T-cell (primary cell): ENCODE measurements at regions not wholly inside any gene's neighbourhood (a gene's known extent, or its start where the extent isn't known, plus 50 kb on each side); places are given as distances from the start of the nearest gene placed in this dataset.

ENCODE experiments used
- ATAC-seq, 4 experiments: fragments of 200-7000 bp in 3 of 4; fragments of 150-1000 bp in 1 of 4; cut with Tn5 transposase; replicated peaks in 1 of 4; 1 replicate in 3 of 4; 2 replicates in 1 of 4; pipeline ENCODE4 v1.10.0; 2021; ENCODE audit warnings: moderate library complexity in 3 of 4, mild to moderate bottlenecking in 2 of 4, moderate number of reproducible peaks in 1 of 4
- CTCF ChIA-PET, 2 donors: fragments of 300-600 bp; sonication (Branson Sonifier 250); formaldehyde crosslinking; loops; one replicate each; lab custom pipeline; 2022; ENCODE audit warnings: antibody characterized with exemption in 2 of 2; lab: Charles Lee
- POLR2A ChIA-PET, 2 donors: fragments of 300-600 bp; sonication (Branson Sonifier 250); formaldehyde crosslinking; loops; one replicate each; lab custom pipeline; 2022; ENCODE audit warnings: antibody characterized with exemption in 2 of 2; lab: Charles Lee
- DNase-seq, 35 experiments: peaks; one replicate each; pipeline versions ENCODE4 v3.0.0 to v3.0.0-alpha.2; 2013 to 2023
- H3K27ac ChIP-seq: one replicate; pipeline ENCODE4 v1.5.1; 2013; ENCODE audit warnings: low read length
- H3K27me3 ChIP-seq, 2 experiments: replicated peaks in 1 of 2; 1 replicate in 1 of 2; 2 replicates in 1 of 2; pipeline versions ENCODE4 v1.6.1 to v1.7.0; 2013; ENCODE audit warnings: low read length in 1 of 2, mixed read lengths in 1 of 2; ENCODE audit not compliant: control insufficient read depth in 2 of 2, insufficient read depth in 2 of 2; ENCODE audit errors: extremely low read depth in 1 of 2
- H3K36me3 ChIP-seq, 2 donors: 1 replicate in 1 of 2; 2 replicates in 1 of 2; pipeline versions ENCODE4 v1.6.1 to v1.7.0; 2013; ENCODE audit warnings: low read length in 1 of 2; ENCODE audit not compliant: control insufficient read depth in 2 of 2, insufficient read depth in 1 of 2; ENCODE audit errors: extremely low read depth in 1 of 2
- H3K4me1 ChIP-seq, 2 experiments: 1 replicate in 1 of 2; 2 replicates in 1 of 2; pipeline versions ENCODE4 v1.6.1 to v1.7.0; 2013; ENCODE audit warnings: low read length in 2 of 2, mixed read lengths in 1 of 2; ENCODE audit not compliant: insufficient read depth in 2 of 2, control insufficient read depth in 1 of 2; ENCODE audit errors: extremely low read depth in 1 of 2
- H3K4me3 ChIP-seq, 2 donors: 1 replicate in 1 of 2; 2 replicates in 1 of 2; pipeline versions ENCODE4 v1.5.1 to v1.7.0; 2013; ENCODE audit warnings: mild to moderate bottlenecking in 2 of 2, low read length in 1 of 2, moderate library complexity in 1 of 2; ENCODE audit not compliant: control insufficient read depth in 1 of 2; ENCODE audit errors: extremely low read depth in 1 of 2
- H3K9me3 ChIP-seq: 2 replicates; pipeline ENCODE4 v1.7.0; 2013
- H3K27ac Mint-ChIP-seq, 2 donors: one replicate each; pipeline ENCODE4 v1.8.0; 2020 to 2021; ENCODE audit warnings: mild to moderate bottlenecking in 2 of 2, mixed read lengths in 2 of 2
- H3K27me3 Mint-ChIP-seq, 2 donors: one replicate each; pipeline ENCODE4 v1.8.0; 2021 to 2022; ENCODE audit warnings: mixed read lengths in 2 of 2
- H3K36me3 Mint-ChIP-seq: one replicate; pipeline ENCODE4 v1.8.0; 2021; ENCODE audit warnings: mixed read lengths
- H3K4me1 Mint-ChIP-seq, 3 donors: one replicate each; pipeline ENCODE4 v1.8.0; 2020 to 2022; ENCODE audit warnings: mixed read lengths in 3 of 3, mild to moderate bottlenecking in 1 of 3
- H3K4me3 Mint-ChIP-seq, 3 donors: one replicate each; pipeline ENCODE4 v1.8.0; 2020 to 2022; ENCODE audit warnings: mild to moderate bottlenecking in 3 of 3, mixed read lengths in 3 of 3, moderate library complexity in 3 of 3
- H3K9me3 Mint-ChIP-seq, 3 donors: one replicate each; pipeline ENCODE4 v1.8.0; 2020 to 2022; ENCODE audit warnings: mixed read lengths in 3 of 3
- WGBS: methylation state at CpG from one replicate; pipeline ENCODE4 v1.1.5; 2013; ENCODE audit warnings: missing lambda C conversion rate; ENCODE audit not compliant: insufficient coverage; 5-methylcytosine and 5-hydroxymethylcytosine counted together

- H3K4me1 ChIP-seq = no peaks in the 10 kb centered on the region
- H3K4me3 ChIP-seq = no peak overlapping the region
- DNase-seq = no peak
- H3K36me3 Mint-ChIP-seq = no peaks in the 10 kb centered on the region
- H3K27me3 Mint-ChIP-seq = no peaks in the 10 kb centered on the region
- no peak overlapping the region for H3K4me3 Mint-ChIP-seq
- H3K27ac Mint-ChIP-seq = no peak overlapping the region
- H3K9me3 Mint-ChIP-seq = peaks cover 17 to 33% (median 23%) of the 10 kb centered on the region in 3 donors
- no peaks in the 10 kb centered on the region for H3K27me3 ChIP-seq
- WGBS = no CpG with 5 or more reads among the region's 2 CpGs
- no peaks in the 10 kb centered on the region for H3K36me3 ChIP-seq
- no peak overlapping the region for H3K27ac ChIP-seq
- H3K4me1 Mint-ChIP-seq = no peaks in the 10 kb centered on the region
- POLR2A ChIA-PET = no interaction called here
- CTCF ChIA-PET = no interaction called here
- ATAC-seq = no peak
- no peaks in the 10 kb centered on the region for H3K9me3 ChIP-seq
These were observed 293.0 kb upstream of the CDH2 start for GRCh38 chr18:28469946-28470345.

GRCh38 chr18:28468901-28469300 lies 292.0 kb upstream of the CDH2 start:
- no peak overlapping the region for H3K4me3 Mint-ChIP-seq
- no peak for DNase-seq
- Histone ChIP-seq H3K4me3 (no peak overlapping the region), H3K27ac (no peak overlapping the region), H3K4me1 (no peaks in the 10 kb centered on the region), H3K27me3 (no peaks in the 10 kb centered on the region), H3K36me3 (no peaks in the 10 kb centered on the region), H3K9me3 (no peaks in the 10 kb centered on the region)
- no peak for ATAC-seq
- no peaks in the 10 kb centered on the region for H3K27me3 Mint-ChIP-seq
- no CpG with 5 or more reads among the region's 1 CpG for WGBS
- no peak overlapping the region for H3K27ac Mint-ChIP-seq
- no peaks in the 10 kb centered on the region for H3K36me3 Mint-ChIP-seq
- H3K9me3 Mint-ChIP-seq = peaks cover 17 to 28% (median 18%) of the 10 kb centered on the region in 3 donors
- ChIA-PET CTCF (interaction anchor here in 1 of 2 donors (0.7 kb wide), 1 partner anchor 40 kb away, joined by 3 read pairs; no protein-coding TSS in a partner anchor), POLR2A (interaction anchor here in 1 of 2 donors (0.6 kb wide), 1 partner anchor 16 kb away, joined by 5 read pairs; no protein-coding TSS in a partner anchor)
- H3K4me1 Mint-ChIP-seq = no peaks in the 10 kb centered on the region

GRCh38 chr18:28466204-28466603 lies 289.3 kb upstream of the CDH2 start:
- Mint-ChIP-seq H3K27me3 (no peaks in the 10 kb centered on the region), H3K4me3 (no peak overlapping the region), H3K4me1 (no peaks in the 10 kb centered on the region), H3K9me3 (peaks cover 12 to 22% (median 17%) of the 10 kb centered on the region in 3 donors), H3K27ac (no peak overlapping the region), H3K36me3 (no peaks in the 10 kb centered on the region)
- Histone ChIP-seq H3K9me3 (no peaks in the 10 kb centered on the region), H3K36me3 (no peaks in the 10 kb centered on the region), H3K4me3 (no peak overlapping the region), H3K4me1 (no peaks in the 10 kb centered on the region), H3K27me3 (no peaks in the 10 kb centered on the region), H3K27ac (no peak overlapping the region)
- WGBS = no CpG with 5 or more reads among the region's 2 CpGs
- CTCF ChIA-PET = no interaction called here
- ATAC-seq (no peak), DNase-seq (no peak)
- POLR2A ChIA-PET = no interaction called here

- H3K4me3 Mint-ChIP-seq = no peak overlapping the region
- DNase-seq = no peak
- POLR2A ChIA-PET = no interaction called here
These were observed 282.7 kb upstream of the CDH2 start for GRCh38 chr18:28459587-28459986.

GRCh38 chr18:28458751-28459150 lies 281.8 kb upstream of the CDH2 start:
- ATAC-seq (no peak), DNase-seq (no peak)
- ChIA-PET POLR2A (no interaction called here), CTCF (no interaction called here)
- no peak overlapping the region for H3K4me3 Mint-ChIP-seq
- no peaks in the 10 kb centered on the region for H3K4me1 Mint-ChIP-seq
- Histone ChIP-seq H3K36me3 (no peaks in the 10 kb centered on the region), H3K9me3 (no peaks in the 10 kb centered on the region), H3K4me3 (no peak overlapping the region), H3K27ac (no peak overlapping the region), H3K27me3 (no peaks in the 10 kb centered on the region), H3K4me1 (no peaks in the 10 kb centered on the region)
- H3K9me3 Mint-ChIP-seq = peaks cover 9 to 16% (median 11%) of the 10 kb centered on the region in 3 donors
- no peaks in the 10 kb centered on the region for H3K36me3 Mint-ChIP-seq
- no peak overlapping the region for H3K27ac Mint-ChIP-seq
- no peaks in the 10 kb centered on the region for H3K27me3 Mint-ChIP-seq
- no CpG with 5 or more reads among the region's 1 CpG for WGBS

More at GRCh38 chr18:28459587-28459986, 282.7 kb upstream of the CDH2 start:
- no peak for ATAC-seq
- Mint-ChIP-seq H3K9me3 (peaks cover 6 to 14% (median 11%) of the 10 kb centered on the region in 3 donors), H3K4me1 (no peaks in the 10 kb centered on the region), H3K27me3 (no peaks in the 10 kb centered on the region), H3K36me3 (no peaks in the 10 kb centered on the region), H3K27ac (no peak overlapping the region)
- no CpG with 5 or more reads among the region's 2 CpGs for WGBS
- Histone ChIP-seq H3K9me3 (no peaks in the 10 kb centered on the region), H3K27ac (no peak overlapping the region), H3K36me3 (no peaks in the 10 kb centered on the region), H3K4me3 (no peak overlapping the region), H3K27me3 (no peaks in the 10 kb centered on the region), H3K4me1 (no peaks in the 10 kb centered on the region)
- CTCF ChIA-PET = no interaction called here

GRCh38 chr18:28457784-28458183 lies 280.9 kb upstream of the CDH2 start:
- peaks cover 9 to 21% (median 10%) of the 10 kb centered on the region in 3 donors for H3K9me3 Mint-ChIP-seq
- Histone ChIP-seq H3K4me3 (no peak overlapping the region), H3K9me3 (no peaks in the 10 kb centered on the region), H3K27ac (no peak overlapping the region), H3K27me3 (no peaks in the 10 kb centered on the region), H3K4me1 (no peaks in the 10 kb centered on the region), H3K36me3 (no peaks in the 10 kb centered on the region)
- H3K27me3 Mint-ChIP-seq = no peaks in the 10 kb centered on the region
- H3K27ac Mint-ChIP-seq = no peak overlapping the region
- H3K36me3 Mint-ChIP-seq = no peaks in the 10 kb centered on the region
- no peak overlapping the region for H3K4me3 Mint-ChIP-seq
- CTCF ChIA-PET = no interaction called here
- H3K4me1 Mint-ChIP-seq = no peaks in the 10 kb centered on the region
- 60% methylated on average over 1 of the region's 2 CpGs for WGBS
- ATAC-seq (no peak), DNase-seq (no peak)
- POLR2A ChIA-PET = no interaction called here

GRCh38 chr18:28455971-28456370 lies 279.0 kb upstream of the CDH2 start:
- DNase-seq = no peak
- Histone ChIP-seq H3K4me3 (no peak overlapping the region), H3K27me3 (no peaks in the 10 kb centered on the region), H3K9me3 (no peaks in the 10 kb centered on the region), H3K27ac (no peak overlapping the region), H3K36me3 (no peaks in the 10 kb centered on the region), H3K4me1 (no peaks in the 10 kb centered on the region)
- Mint-ChIP-seq H3K27ac (no peak overlapping the region), H3K4me3 (no peak overlapping the region), H3K27me3 (no peaks in the 10 kb centered on the region), H3K36me3 (no peaks in the 10 kb centered on the region), H3K4me1 (no peaks in the 10 kb centered on the region), H3K9me3 (peaks cover 9 to 26% (median 10%) of the 10 kb centered on the region in 3 donors)
- CTCF ChIA-PET = no interaction called here
- POLR2A ChIA-PET = no interaction called here
- no peak for ATAC-seq
- WGBS = no CpG with 5 or more reads among the region's 2 CpGs
